Activated gamma-delta T cell treated with Interleukin-2 at 50 U/mL for 16 hours (primary cell): ENCODE measurements at regions not wholly inside any gene's neighbourhood (a gene's known extent, or its start where the extent isn't known, plus 50 kb on each side); places are given as distances from the start of the nearest gene placed in this dataset.

ENCODE experiments used
- DNase-seq: peaks from one replicate; pipeline ENCODE4 v3.0.0-alpha.2; 2020

GRCh38 chr16:52634104-52634503 lies 87.2 kb upstream of the TOX3 start:
- no peak for DNase-seq

GRCh38 chr16:52633230-52633629 lies 86.3 kb upstream of the TOX3 start:
- no peak for DNase-seq

- DNase-seq, result no peak
Measured at GRCh38 chr16:52631711-52632110, 84.8 kb upstream of the TOX3 start.

GRCh38 chr16:52630711-52631110 lies 83.8 kb upstream of the TOX3 start:
- DNase-seq, result no peak

GRCh38 chr16:52629296-52629695 lies 82.4 kb upstream of the TOX3 start:
- DNase-seq, result no peak

- DNase-seq, result no peak
Measured at GRCh38 chr16:52624891-52625290, 77.9 kb upstream of the TOX3 start.

- no peak for DNase-seq
Measured at GRCh38 chr16:52621651-52622050, 74.7 kb upstream of the TOX3 start.

GRCh38 chr16:52618753-52619497 lies 72.0 kb upstream of the TOX3 start:
- no peak for DNase-seq

- DNase-seq, result no peak
Measured at GRCh38 chr16:52617591-52617990, 70.6 kb upstream of the TOX3 start.

GRCh38 chr16:52613508-52613907 lies 66.6 kb upstream of the TOX3 start:
- DNase-seq, result no peak

GRCh38 chr16:52611817-52612673 lies 65.1 kb upstream of the TOX3 start:
- no peak for DNase-seq

GRCh38 chr16:52603015-52603414 lies 56.1 kb upstream of the TOX3 start:
- no peak for DNase-seq

GRCh38 chr16:52597772-52598483 lies 51.0 kb upstream of the TOX3 start:
- DNase-seq, result no peak

- no peak for DNase-seq
Measured at GRCh38 chr16:52597073-52597771, 50.3 kb upstream of the TOX3 start.
